ENCODE measurements at regions not wholly inside any gene's neighbourhood (a gene's known extent, or its start where the extent isn't known, plus 50 kb on each side); places are given as distances from the start of the nearest gene placed in this dataset.

DNA sequence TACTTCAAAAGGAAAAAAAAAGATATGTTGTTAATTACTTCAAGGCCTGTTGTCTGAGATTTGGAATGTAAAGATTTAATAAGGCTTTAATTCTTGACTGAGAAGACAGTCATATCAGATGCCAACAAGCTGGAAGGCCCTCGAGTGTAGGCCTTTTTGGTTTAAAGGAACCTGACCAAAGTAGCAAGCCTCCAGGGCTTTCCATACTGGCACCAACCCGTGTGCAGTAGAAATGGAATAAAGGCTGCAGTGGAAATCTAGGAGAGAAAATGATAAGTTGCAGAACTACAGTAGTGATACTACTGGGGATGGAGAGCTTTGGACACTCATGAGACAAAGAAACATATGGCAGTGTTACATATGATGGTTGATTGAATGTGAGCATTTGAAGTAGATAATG is 358.0 kb downstream of the TAF11L14 start:
- no peak for ATAC-seq (ENCODE audit: insufficient number of reproducible peaks, low FRiP score, low read depth)
- TF ChIP-seq, protein P1, sequence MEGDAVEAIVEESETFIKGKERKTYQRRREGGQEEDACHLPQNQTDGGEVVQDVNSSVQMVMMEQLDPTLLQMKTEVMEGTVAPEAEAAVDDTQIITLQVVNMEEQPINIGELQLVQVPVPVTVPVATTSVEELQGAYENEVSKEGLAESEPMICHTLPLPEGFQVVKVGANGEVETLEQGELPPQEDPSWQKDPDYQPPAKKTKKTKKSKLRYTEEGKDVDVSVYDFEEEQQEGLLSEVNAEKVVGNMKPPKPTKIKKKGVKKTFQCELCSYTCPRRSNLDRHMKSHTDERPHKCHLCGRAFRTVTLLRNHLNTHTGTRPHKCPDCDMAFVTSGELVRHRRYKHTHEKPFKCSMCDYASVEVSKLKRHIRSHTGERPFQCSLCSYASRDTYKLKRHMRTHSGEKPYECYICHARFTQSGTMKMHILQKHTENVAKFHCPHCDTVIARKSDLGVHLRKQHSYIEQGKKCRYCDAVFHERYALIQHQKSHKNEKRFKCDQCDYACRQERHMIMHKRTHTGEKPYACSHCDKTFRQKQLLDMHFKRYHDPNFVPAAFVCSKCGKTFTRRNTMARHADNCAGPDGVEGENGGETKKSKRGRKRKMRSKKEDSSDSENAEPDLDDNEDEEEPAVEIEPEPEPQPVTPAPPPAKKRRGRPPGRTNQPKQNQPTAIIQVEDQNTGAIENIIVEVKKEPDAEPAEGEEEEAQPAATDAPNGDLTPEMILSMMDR (IDR thresholded peaks at IDR 0.05): no peak
- no peak for DNase-seq (ENCODE audit: low spot score)
- no peaks in the 10 kb centered on the region for H3K36me3 ChIP-seq
- no peak overlapping the region for H3K27ac ChIP-seq
- no peaks in the 10 kb centered on the region for H3K27me3 ChIP-seq (replicated peaks; ENCODE audit: insufficient read depth)
- no peaks in the 10 kb centered on the region for H3K4me1 ChIP-seq (ENCODE audit: control insufficient read depth in 1 of 2, low read depth in 2 of 2)
- H3K4me3 ChIP-seq: no peak overlapping the region
- no peaks in the 10 kb centered on the region for H3K9me3 ChIP-seq

DNA sequence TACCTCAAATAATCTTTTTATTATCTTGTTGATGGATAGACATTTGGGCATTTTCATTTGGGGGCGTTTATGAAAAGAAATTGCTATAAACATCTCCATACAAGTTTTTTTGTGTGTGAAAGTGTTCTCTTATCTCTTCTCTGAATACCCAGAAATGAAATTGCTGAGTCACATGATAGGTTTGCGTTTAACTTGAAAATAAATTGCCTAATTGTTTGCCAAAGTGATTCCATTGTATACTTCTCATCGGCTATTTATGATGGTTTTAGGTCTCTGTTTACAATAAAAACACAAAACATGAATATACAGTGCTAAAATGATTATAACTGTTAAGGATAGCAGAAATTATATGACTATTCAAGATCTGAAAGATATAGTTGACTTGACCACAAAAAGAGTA is 361.7 kb downstream of the TAF11L14 start:
- Histone ChIP-seq H3K4me3 (no peak overlapping the region), H3K4me1 (ENCODE audit: control insufficient read depth in 1 of 2, low read depth in 2 of 2) (no peaks in the 10 kb centered on the region), H3K27ac (no peak overlapping the region), H3K36me3 (no peaks in the 10 kb centered on the region), H3K27me3 (replicated peaks; ENCODE audit: insufficient read depth) (no peaks in the 10 kb centered on the region), H3K9me3 (no peaks in the 10 kb centered on the region)
- ATAC-seq (ENCODE audit: insufficient number of reproducible peaks, low FRiP score, low read depth) (no peak), DNase-seq (ENCODE audit: low spot score) (no peak)
- TF ChIP-seq, protein P1 (IDR thresholded peaks at IDR 0.05): no peak

DNA sequence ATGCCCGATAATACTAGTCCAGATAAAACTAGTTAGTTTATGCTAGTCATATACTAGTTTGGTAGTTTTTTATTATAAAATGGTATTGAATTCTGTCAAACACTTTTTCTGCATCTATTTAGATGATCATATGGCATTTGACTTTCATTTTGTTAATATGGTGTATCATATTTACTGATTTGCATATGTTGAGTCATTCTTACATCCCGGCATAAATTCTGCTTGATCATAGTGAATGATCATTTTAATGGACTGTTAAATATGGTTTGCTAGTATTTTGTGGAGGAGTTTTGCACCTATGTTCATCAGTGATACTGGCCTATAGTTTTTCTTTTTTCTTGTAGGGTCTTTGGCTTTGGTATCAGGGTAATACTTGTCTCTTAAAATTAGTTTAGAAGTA is 365.6 kb downstream of the TAF11L14 start:
- H3K36me3 ChIP-seq: no peaks in the 10 kb centered on the region
- H3K4me1 ChIP-seq (ENCODE audit: control insufficient read depth in 1 of 2, low read depth in 2 of 2): no peaks in the 10 kb centered on the region
- H3K9me3 ChIP-seq: no peaks in the 10 kb centered on the region

DNA sequence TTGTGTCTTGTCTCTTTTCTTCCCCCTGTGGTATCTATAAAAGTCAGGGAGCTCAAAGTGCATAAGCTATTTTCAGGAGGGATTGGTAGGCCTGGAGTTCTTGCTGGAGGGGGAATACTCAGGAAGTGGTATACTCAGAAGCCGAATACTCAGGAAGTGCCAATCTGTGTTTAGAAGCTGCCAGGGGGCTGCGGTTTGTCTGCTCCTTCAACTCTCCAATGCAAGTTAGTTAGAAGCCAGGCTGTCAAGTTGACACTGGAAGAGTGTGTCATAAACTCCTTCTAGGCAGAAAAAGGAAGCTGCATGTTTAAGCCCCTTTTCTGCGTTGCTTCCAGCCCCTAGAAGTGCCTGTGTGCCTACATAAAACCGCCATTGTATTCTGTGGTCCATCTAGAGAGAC is 366.5 kb downstream of the TAF11L14 start:
- no peaks in the 10 kb centered on the region for H3K27me3 ChIP-seq (replicated peaks; ENCODE audit: insufficient read depth)
- DNase-seq (ENCODE audit: low spot score): no peak
- no peak for ATAC-seq (ENCODE audit: insufficient number of reproducible peaks, low FRiP score, low read depth)
- H3K36me3 ChIP-seq: no peaks in the 10 kb centered on the region
- no peaks in the 10 kb centered on the region for H3K9me3 ChIP-seq
- no peak overlapping the region for H3K4me3 ChIP-seq
- TF ChIP-seq, protein P1 (IDR thresholded peaks at IDR 0.05): no peak
- no peaks in the 10 kb centered on the region for H3K4me1 ChIP-seq (ENCODE audit: control insufficient read depth in 1 of 2, low read depth in 2 of 2)
- no peak overlapping the region for H3K27ac ChIP-seq

More for the DNA sequence above, 365.6 kb downstream of the TAF11L14 start:
- TF ChIP-seq, protein P1 (IDR thresholded peaks at IDR 0.05): no peak
- no peak overlapping the region for H3K27ac ChIP-seq
- no peak overlapping the region for H3K4me3 ChIP-seq
- no peak for ATAC-seq (ENCODE audit: insufficient number of reproducible peaks, low FRiP score, low read depth)
- H3K27me3 ChIP-seq (replicated peaks; ENCODE audit: insufficient read depth): no peaks in the 10 kb centered on the region
- no peak for DNase-seq (ENCODE audit: low spot score)

DNA sequence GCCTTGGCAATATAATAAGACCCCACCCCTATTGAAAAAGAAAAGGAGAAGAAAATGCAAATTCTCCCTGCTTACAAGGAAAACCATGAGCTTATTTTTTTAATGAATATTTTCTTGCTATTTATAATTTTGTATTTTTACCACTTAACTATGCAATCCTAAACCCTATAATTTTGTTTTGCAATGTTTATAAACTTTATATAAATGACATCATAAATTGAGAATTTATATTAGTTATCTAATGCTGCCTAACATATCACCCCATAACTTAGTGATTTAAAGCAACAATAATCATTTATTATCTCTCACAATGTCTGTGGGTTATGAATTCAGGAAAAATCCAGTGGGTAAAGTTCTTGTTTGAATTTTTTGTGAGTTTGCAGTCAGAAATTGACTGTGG is 369.1 kb downstream of the TAF11L14 start:
- TF ChIP-seq, protein P1 (IDR thresholded peaks at IDR 0.05): no peak

More for the DNA sequence above, 369.1 kb downstream of the TAF11L14 start:
- Histone ChIP-seq H3K9me3 (no peaks in the 10 kb centered on the region), H3K4me3 (no peak overlapping the region), H3K27me3 (replicated peaks; ENCODE audit: insufficient read depth) (no peaks in the 10 kb centered on the region), H3K27ac (no peak overlapping the region), H3K36me3 (no peaks in the 10 kb centered on the region), H3K4me1 (ENCODE audit: control insufficient read depth in 1 of 2, low read depth in 2 of 2) (no peaks in the 10 kb centered on the region)
- no peak for DNase-seq (ENCODE audit: low spot score)
- no peak for ATAC-seq (ENCODE audit: insufficient number of reproducible peaks, low FRiP score, low read depth)
